ENCODE measurements at regions not wholly inside any gene's neighbourhood (a gene's known extent, or its start where the extent isn't known, plus 50 kb on each side); places are given as distances from the start of the nearest gene placed in this dataset.
"Not testable (repeated sequence)": the region's sequence is repeated elsewhere in the genome, so short reads cannot be mapped to it uniquely, and the experiment has no call there.

DNA sequence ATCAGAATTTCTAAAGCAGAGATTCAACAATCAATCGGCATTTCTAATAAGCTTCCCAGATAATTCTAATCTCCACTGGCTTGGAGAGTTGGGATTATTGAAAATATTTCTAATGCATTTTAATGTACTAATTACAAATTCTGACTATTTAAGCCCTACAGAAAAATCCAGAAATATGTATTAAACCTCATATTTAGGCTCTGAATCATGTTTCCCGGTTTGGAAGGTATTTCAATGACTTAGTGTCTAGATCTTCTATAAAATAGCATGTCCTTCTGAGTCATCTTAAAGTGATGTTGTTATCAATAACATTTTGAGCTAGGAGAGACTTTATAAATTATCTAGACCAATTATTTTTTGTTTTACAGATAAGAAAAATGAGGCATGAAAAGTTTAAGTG lies 258.8 kb upstream of the NRXN1 start:
- Histone ChIP-seq H3K27ac (no peak overlapping the region), H3K27me3 (no peaks in the 10 kb centered on the region), H3K36me3 (no peaks in the 10 kb centered on the region), H3K9me3 (no peaks in the 10 kb centered on the region), H3K4me3 (no peak overlapping the region), H3K4me1 (no peaks in the 10 kb centered on the region)
- no peak for TF ChIP-seq POLR2A (IDR thresholded peaks at IDR 0.05)
- TF ChIP-seq, protein P1, sequence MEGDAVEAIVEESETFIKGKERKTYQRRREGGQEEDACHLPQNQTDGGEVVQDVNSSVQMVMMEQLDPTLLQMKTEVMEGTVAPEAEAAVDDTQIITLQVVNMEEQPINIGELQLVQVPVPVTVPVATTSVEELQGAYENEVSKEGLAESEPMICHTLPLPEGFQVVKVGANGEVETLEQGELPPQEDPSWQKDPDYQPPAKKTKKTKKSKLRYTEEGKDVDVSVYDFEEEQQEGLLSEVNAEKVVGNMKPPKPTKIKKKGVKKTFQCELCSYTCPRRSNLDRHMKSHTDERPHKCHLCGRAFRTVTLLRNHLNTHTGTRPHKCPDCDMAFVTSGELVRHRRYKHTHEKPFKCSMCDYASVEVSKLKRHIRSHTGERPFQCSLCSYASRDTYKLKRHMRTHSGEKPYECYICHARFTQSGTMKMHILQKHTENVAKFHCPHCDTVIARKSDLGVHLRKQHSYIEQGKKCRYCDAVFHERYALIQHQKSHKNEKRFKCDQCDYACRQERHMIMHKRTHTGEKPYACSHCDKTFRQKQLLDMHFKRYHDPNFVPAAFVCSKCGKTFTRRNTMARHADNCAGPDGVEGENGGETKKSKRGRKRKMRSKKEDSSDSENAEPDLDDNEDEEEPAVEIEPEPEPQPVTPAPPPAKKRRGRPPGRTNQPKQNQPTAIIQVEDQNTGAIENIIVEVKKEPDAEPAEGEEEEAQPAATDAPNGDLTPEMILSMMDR (IDR thresholded peaks at IDR 0.05) = no peak
- intact Hi-C loops (cut with DNase I; ENCODE audit: low total_unique reads) = no loop called here
- DNase-seq = no peak

DNA sequence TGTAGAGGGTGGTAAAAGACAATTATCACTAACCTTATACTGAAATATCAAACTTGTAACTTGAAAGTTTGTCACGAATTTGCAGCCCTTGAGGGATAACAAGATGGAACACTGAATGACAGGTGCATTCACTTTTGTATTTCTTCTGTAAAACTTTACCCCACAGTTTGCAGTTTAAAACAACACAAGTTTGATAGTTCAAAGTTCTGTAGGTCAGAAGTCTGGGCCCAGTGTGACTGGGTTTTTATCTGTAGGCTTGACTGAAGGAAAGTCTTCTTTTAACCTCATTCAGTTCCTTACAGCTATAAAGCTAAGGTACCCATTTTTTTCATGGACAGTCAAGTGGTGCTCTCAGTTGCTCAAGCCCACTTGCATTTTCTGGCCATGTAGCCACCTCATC lies 257.1 kb upstream of the NRXN1 start:
- Histone ChIP-seq H3K4me3 (no peak overlapping the region), H3K27me3 (no peaks in the 10 kb centered on the region), H3K27ac (no peak overlapping the region), H3K9me3 (no peaks in the 10 kb centered on the region), H3K4me1 (no peaks in the 10 kb centered on the region), H3K36me3 (no peaks in the 10 kb centered on the region)
- intact Hi-C loops (cut with DNase I; ENCODE audit: low total_unique reads) = no loop called here
- no peak for TF ChIP-seq POLR2A (IDR thresholded peaks at IDR 0.05)
- TF ChIP-seq, protein P1 (IDR thresholded peaks at IDR 0.05) = no peak
- no peak for DNase-seq

DNA sequence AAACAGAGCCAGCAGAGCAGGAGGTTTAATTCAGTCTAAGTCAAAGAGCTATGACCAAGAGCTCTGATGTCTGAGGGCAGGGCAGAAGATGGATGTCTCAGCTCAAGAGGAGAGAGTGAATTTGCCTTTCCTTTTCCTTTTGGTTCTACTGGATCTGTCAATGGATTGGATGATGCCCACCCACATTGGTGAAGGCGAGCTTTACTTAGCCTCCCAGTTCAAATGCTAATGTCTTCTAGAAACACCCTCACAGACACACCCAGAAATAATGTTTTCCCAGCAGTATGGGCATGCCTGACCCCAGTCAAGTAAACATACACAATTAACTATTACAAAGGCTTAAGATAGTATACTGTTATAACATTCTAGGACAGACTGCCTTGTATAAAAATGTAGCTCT lies 236.3 kb upstream of the NRXN1 start:
- Histone ChIP-seq H3K9me3 (no peaks in the 10 kb centered on the region), H3K4me3 (no peak overlapping the region), H3K27me3 (no peaks in the 10 kb centered on the region), H3K36me3 (no peaks in the 10 kb centered on the region), H3K4me1 (no peaks in the 10 kb centered on the region), H3K27ac (no peak overlapping the region)
- no peak for DNase-seq
- intact Hi-C loops (cut with DNase I; ENCODE audit: low total_unique reads) = no loop called here
- TF ChIP-seq, protein P1 (IDR thresholded peaks at IDR 0.05) = no peak
- TF ChIP-seq POLR2A (IDR thresholded peaks at IDR 0.05) = no peak

DNA sequence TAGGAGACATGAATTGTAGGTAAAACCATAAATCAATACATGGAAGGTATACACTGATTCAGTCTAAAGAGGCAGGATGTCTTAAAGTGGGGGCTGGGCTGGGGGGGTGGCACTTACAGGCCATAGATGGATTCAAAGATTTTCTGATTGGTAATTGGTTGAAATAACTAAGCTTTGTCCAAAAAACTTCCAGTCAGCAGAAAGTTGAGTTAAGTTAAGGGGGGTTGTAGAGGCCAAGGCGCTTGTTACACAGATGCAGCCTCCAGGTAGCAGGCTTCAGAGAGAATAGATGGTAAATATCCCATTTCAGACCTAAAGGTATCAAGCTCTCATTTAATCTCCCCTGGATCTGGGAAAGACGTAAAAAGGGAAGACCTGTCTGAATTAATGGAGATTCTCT lies 233.6 kb upstream of the NRXN1 start:
- no peak for DNase-seq
- no peak for TF ChIP-seq POLR2A (IDR thresholded peaks at IDR 0.05)
- TF ChIP-seq, protein P1 (IDR thresholded peaks at IDR 0.05) = no peak

DNA sequence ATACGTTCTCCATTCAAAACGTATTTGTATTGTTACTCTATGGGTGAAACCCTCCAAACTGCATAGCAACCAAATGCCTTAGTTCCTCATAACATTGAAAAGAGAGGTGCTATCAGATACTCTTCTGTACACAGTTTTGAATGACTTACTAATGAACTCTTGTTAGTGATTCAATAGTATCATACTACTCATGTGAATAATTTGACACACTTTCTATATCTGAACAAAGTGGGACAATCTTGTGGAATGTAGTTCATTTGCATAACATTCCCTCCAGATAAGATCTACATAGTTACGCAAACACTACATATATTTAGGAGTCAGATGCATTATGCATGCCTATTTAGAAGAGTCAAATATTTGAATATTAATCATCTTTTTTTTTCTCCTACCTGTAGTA lies 232.0 kb upstream of the NRXN1 start:
- Histone ChIP-seq H3K36me3 (no peaks in the 10 kb centered on the region), H3K4me1 (no peaks in the 10 kb centered on the region), H3K27ac (no peak overlapping the region), H3K27me3 (no peaks in the 10 kb centered on the region), H3K4me3 (no peak overlapping the region), H3K9me3 (no peaks in the 10 kb centered on the region)
- DNase-seq = no peak
- intact Hi-C loops (cut with DNase I; ENCODE audit: low total_unique reads) = no loop called here
- TF ChIP-seq POLR2A (IDR thresholded peaks at IDR 0.05) = no peak
- TF ChIP-seq, protein P1 (IDR thresholded peaks at IDR 0.05) = no peak

More for the DNA sequence above, 233.6 kb upstream of the NRXN1 start:
- H3K27me3 ChIP-seq = no peaks in the 10 kb centered on the region
- intact Hi-C loops (cut with DNase I; ENCODE audit: low total_unique reads) = no loop called here
- no peaks in the 10 kb centered on the region for H3K36me3 ChIP-seq
- no peak overlapping the region for H3K4me3 ChIP-seq
- H3K27ac ChIP-seq = no peak overlapping the region
- H3K4me1 ChIP-seq = no peaks in the 10 kb centered on the region
- no peaks in the 10 kb centered on the region for H3K9me3 ChIP-seq

DNA sequence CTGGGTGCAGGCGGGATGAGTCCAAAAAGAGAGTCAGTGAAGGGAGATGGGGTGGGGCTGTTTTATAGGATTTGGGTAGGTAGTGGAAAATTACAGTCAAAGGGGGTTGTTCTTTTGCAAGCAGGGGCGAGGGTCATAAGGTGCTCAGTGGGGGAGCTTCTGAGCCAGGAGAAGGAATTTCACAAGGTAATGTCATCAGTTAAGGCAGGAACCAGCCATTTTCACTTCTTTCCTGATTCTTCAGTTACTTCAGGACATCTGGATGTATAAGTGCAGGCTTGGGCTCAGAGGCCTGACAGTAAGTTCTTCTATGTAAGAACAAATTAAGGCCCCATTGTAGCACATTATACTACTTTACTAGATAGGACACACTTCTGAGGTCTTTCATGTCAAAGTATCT lies 231.2 kb upstream of the NRXN1 start:
- H3K27me3 ChIP-seq; H3K9me3 ChIP-seq; H3K36me3 ChIP-seq; H3K4me1 ChIP-seq; H3K4me3 ChIP-seq; intact Hi-C loops (cut with DNase I; ENCODE audit: low total_unique reads); H3K27ac ChIP-seq; DNase-seq: not testable (repeated sequence)
